ENCODE measurements at regions not wholly inside any gene's neighbourhood (a gene's known extent, or its start where the extent isn't known, plus 50 kb on each side); places are given as distances from the start of the nearest gene placed in this dataset.

DNA sequence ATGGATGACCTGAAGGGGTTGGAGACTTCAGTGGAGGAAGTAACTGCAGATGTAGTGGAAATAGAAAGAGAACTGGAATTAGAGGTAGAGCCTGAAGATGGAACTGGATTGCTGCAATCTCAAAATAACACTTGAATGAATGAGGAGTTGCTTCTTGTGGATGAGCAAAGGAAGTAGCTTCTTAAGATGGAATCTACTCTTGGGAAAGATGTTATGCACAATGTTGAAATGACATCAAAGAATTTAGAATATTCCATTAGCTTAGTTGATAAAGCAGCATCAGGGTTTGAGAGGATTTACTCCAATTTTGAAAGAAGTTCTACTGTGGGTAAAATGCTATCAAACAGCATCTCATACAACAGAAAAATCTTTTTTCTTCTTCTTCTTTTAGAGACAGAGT is 186.4 kb upstream of the PRKD1 start:
- no peaks in the 10 kb centered on the region for H3K27me3 ChIP-seq
- no peaks in the 10 kb centered on the region for H3K4me1 ChIP-seq
- H3K36me3 ChIP-seq, result no peaks in the 10 kb centered on the region
- no peaks in the 10 kb centered on the region for H4K20me1 ChIP-seq
- TF ChIP-seq Cebpa-rat (IDR thresholded peaks at IDR 0.05), result no peak
- no peak overlapping the region for H3K9ac ChIP-seq
- H3K4me3 ChIP-seq, result no peak overlapping the region
- no peak overlapping the region for H3K4me2 ChIP-seq
- no peaks in the 10 kb centered on the region for H3K9me3 ChIP-seq
- no peak overlapping the region for H3K27ac ChIP-seq

GRCh38 chr14:30115756-30116155 is 188.1 kb upstream of the PRKD1 start:
- H3K9me3 ChIP-seq, result no peaks in the 10 kb centered on the region
- H3K4me1 ChIP-seq, result no peaks in the 10 kb centered on the region
- H3K36me3 ChIP-seq, result no peaks in the 10 kb centered on the region
- no peak overlapping the region for H3K9ac ChIP-seq
- H3K27me3 ChIP-seq, result no peaks in the 10 kb centered on the region
- no peak overlapping the region for H3K27ac ChIP-seq
- no peak overlapping the region for H3K4me2 ChIP-seq
- no peak for TF ChIP-seq Cebpa-rat (IDR thresholded peaks at IDR 0.05)
- H4K20me1 ChIP-seq, result no peaks in the 10 kb centered on the region
- no peak overlapping the region for H3K4me3 ChIP-seq

DNA sequence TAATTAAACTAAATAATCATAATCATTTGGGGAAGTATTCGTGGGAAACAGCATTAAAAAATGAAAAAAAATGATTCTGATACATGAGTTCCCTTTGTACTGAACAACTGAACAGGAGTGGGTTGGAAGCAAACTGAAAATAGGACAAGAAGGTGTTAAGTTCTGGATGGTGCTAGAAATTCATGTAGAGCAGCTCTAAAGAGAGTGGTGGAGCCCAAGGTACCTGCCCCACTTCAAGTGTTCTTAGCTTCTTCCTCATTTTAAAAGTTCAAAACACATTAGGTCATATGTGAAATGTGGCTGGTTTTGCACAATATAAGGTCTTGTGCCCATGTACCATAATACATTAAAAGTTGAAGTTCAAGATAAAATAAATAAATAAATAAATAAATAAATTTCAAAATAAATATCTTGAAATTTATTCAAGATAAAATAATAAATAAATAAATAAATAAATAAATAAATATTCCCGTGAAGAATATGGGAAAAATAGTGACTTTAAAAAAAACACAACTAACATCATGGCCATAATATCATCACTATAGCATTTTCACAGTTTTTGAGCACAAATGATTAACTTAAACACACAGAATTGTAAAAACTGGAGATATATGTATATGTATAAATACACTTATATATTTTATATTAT is 191.5 kb upstream of the PRKD1 start:
- H3K27me3 ChIP-seq, result no peaks in the 10 kb centered on the region
- H3K9me3 ChIP-seq, result no peaks in the 10 kb centered on the region
- H3K36me3 ChIP-seq, result no peaks in the 10 kb centered on the region
- H3K27ac ChIP-seq, result no peak overlapping the region
- H4K20me1 ChIP-seq, result no peaks in the 10 kb centered on the region
- H3K9ac ChIP-seq, result no peak overlapping the region
- no peak overlapping the region for H3K4me2 ChIP-seq
- TF ChIP-seq Cebpa-rat (IDR thresholded peaks at IDR 0.05), result no peak
- H3K4me3 ChIP-seq, result no peak overlapping the region
- H3K4me1 ChIP-seq, result no peaks in the 10 kb centered on the region

DNA sequence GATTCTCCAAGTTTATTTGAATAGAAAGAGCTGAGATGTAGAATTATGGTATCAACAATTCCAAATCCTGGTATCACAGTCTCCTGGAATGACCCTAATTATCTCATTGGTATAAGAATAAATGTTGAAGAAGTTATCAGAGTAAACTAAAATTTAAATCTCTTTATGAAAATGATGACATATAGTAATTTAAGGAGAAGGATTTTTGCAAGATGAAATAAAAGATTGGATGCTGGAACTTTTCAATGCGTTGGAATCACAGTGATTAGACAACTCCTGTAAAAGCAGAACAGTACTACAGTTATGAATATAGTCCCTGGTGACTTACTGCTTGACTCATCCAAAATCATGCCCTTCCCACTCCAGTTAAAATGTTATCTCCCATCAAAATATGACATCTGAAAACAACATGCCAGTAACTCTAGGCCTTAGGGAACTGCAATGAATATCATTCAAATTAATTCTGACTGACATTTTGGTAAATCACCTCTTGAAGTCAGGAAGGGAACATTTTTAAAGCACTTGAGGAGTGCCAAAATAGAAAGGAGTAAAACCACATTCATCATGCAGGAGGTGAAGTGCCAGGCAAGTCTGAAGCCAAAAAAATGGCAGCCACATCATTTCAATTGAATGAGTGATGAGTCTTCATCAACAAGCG is 197.8 kb upstream of the PRKD1 start:
- no peak overlapping the region for H3K4me3 ChIP-seq
- no peak for TF ChIP-seq Cebpa-rat (IDR thresholded peaks at IDR 0.05)
- H3K9ac ChIP-seq, result no peak overlapping the region
- no peak overlapping the region for H3K4me2 ChIP-seq
- H3K27me3 ChIP-seq, result no peaks in the 10 kb centered on the region
- H3K9me3 ChIP-seq, result no peaks in the 10 kb centered on the region
- no peaks in the 10 kb centered on the region for H3K4me1 ChIP-seq
- no peak overlapping the region for H3K27ac ChIP-seq
- H4K20me1 ChIP-seq, result no peaks in the 10 kb centered on the region
- no peaks in the 10 kb centered on the region for H3K36me3 ChIP-seq

GRCh38 chr14:30129807-30130206 is 202.2 kb upstream of the PRKD1 start:
- no peak overlapping the region for H3K4me2 ChIP-seq
- no peaks in the 10 kb centered on the region for H4K20me1 ChIP-seq
- no peak overlapping the region for H3K4me3 ChIP-seq
- H3K9me3 ChIP-seq, result no peaks in the 10 kb centered on the region
- H3K27ac ChIP-seq, result no peak overlapping the region
- H3K27me3 ChIP-seq, result no peaks in the 10 kb centered on the region
- H3K36me3 ChIP-seq, result no peaks in the 10 kb centered on the region
- H3K4me1 ChIP-seq, result no peaks in the 10 kb centered on the region
- no peak overlapping the region for H3K9ac ChIP-seq
- TF ChIP-seq Cebpa-rat (IDR thresholded peaks at IDR 0.05), result no peak

- H3K27me3 ChIP-seq, result no peaks in the 10 kb centered on the region
- no peak overlapping the region for H3K9ac ChIP-seq
- H3K36me3 ChIP-seq, result no peaks in the 10 kb centered on the region
- no peaks in the 10 kb centered on the region for H4K20me1 ChIP-seq
- H3K4me3 ChIP-seq, result no peak overlapping the region
- no peak overlapping the region for H3K4me2 ChIP-seq
- H3K4me1 ChIP-seq, result no peaks in the 10 kb centered on the region
- H3K9me3 ChIP-seq, result no peaks in the 10 kb centered on the region
- H3K27ac ChIP-seq, result no peak overlapping the region
- TF ChIP-seq Cebpa-rat (IDR thresholded peaks at IDR 0.05), result no peak
These were observed 204.0 kb upstream of the PRKD1 start for GRCh38 chr14:30131581-30132097.

GRCh38 chr14:30132196-30132595 is 204.5 kb upstream of the PRKD1 start:
- Histone ChIP-seq H3K9ac (no peak overlapping the region), H3K9me3 (no peaks in the 10 kb centered on the region)

DNA sequence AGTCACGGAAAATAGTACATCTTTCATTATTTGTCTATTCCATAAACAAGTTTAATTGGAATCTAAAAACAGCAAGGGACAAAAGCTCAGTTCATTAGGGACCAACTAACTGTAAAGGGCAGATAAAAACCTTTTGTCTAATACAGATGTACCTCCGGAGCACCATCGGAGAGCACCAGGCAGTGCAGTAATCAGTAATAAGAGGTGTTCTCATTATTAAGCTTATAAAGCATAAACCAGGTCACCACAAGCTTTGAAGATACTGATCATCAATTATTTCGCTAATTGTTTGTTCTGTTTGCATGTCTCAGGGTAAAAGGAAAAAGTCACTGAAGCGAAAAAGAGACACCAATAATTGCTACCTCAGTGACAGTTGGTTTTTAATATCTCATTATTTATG is 207.3 kb upstream of the PRKD1 start:
- no peak overlapping the region for H3K27ac ChIP-seq
- no peaks in the 10 kb centered on the region for H3K27me3 ChIP-seq
- H4K20me1 ChIP-seq, result no peaks in the 10 kb centered on the region
- no peak overlapping the region for H3K9ac ChIP-seq
- TF ChIP-seq Cebpa-rat (IDR thresholded peaks at IDR 0.05), result no peak
- no peaks in the 10 kb centered on the region for H3K36me3 ChIP-seq
- H3K4me2 ChIP-seq, result no peak overlapping the region
- no peaks in the 10 kb centered on the region for H3K4me1 ChIP-seq
- H3K9me3 ChIP-seq, result no peaks in the 10 kb centered on the region
- H3K4me3 ChIP-seq, result no peak overlapping the region

More at GRCh38 chr14:30132196-30132595, 204.5 kb upstream of the PRKD1 start:
- no peak for TF ChIP-seq Cebpa-rat (IDR thresholded peaks at IDR 0.05)
- Histone ChIP-seq H3K4me3 (no peak overlapping the region), H3K4me2 (no peak overlapping the region), H3K36me3 (no peaks in the 10 kb centered on the region), H3K27ac (no peak overlapping the region), H4K20me1 (no peaks in the 10 kb centered on the region), H3K4me1 (no peaks in the 10 kb centered on the region), H3K27me3 (no peaks in the 10 kb centered on the region)

- H3K4me1 ChIP-seq, result no peaks in the 10 kb centered on the region
- H3K9me3 ChIP-seq, result no peaks in the 10 kb centered on the region
- no peak overlapping the region for H3K4me3 ChIP-seq
- H4K20me1 ChIP-seq, result no peaks in the 10 kb centered on the region
- no peaks in the 10 kb centered on the region for H3K36me3 ChIP-seq
- no peak overlapping the region for H3K9ac ChIP-seq
- H3K27ac ChIP-seq, result no peak overlapping the region
- H3K4me2 ChIP-seq, result no peak overlapping the region
- no peaks in the 10 kb centered on the region for H3K27me3 ChIP-seq
- TF ChIP-seq Cebpa-rat (IDR thresholded peaks at IDR 0.05), result no peak
These were observed 210.9 kb upstream of the PRKD1 start for GRCh38 chr14:30138567-30138966.

GRCh38 chr14:30142216-30142615 is 214.6 kb upstream of the PRKD1 start:
- Histone ChIP-seq H3K27ac (no peak overlapping the region), H3K9me3 (peaks cover 14% of the 10 kb centered on the region), H3K4me3 (no peak overlapping the region), H3K4me1 (no peaks in the 10 kb centered on the region), H3K36me3 (no peaks in the 10 kb centered on the region), H3K9ac (no peak overlapping the region), H4K20me1 (no peaks in the 10 kb centered on the region), H3K4me2 (no peak overlapping the region), H3K27me3 (no peaks in the 10 kb centered on the region)
- TF ChIP-seq Cebpa-rat (IDR thresholded peaks at IDR 0.05), result no peak
